Naive thymus-derived CD4-positive, alpha-beta T cell (primary cell): ENCODE measurements at regions not wholly inside any gene's neighbourhood (a gene's known extent, or its start where the extent isn't known, plus 50 kb on each side); places are given as distances from the start of the nearest gene placed in this dataset.

ENCODE experiments used
- ATAC-seq: fragments of 150-1000 bp; cut with Tn5 transposase; 2 replicates; pipeline ENCODE4 v1.10.0; 2021; ENCODE audit warnings: mild to moderate bottlenecking, moderate library complexity
- CTCF ChIA-PET: fragments of 350-600 bp; sonication (Branson Sonifier 250); formaldehyde crosslinking; loops from one replicate; lab custom pipeline; 2021; ENCODE audit warnings: antibody characterized with exemption; lab: Charles Lee
- POLR2A ChIA-PET: fragments of 350-600 bp; sonication (Branson Sonifier 250); formaldehyde crosslinking; loops from one replicate; lab custom pipeline; 2021; ENCODE audit warnings: antibody characterized with exemption, inconsistent platforms; lab: Charles Lee
- DNase-seq, 9 donors: peaks; one replicate each; pipeline versions ENCODE4 v3.0.0 to v3.0.0-alpha.2; 2020 to 2022; ENCODE audit warnings: mixed read lengths in 1 of 9
- H3K27ac ChIP-seq: one replicate; pipeline ENCODE4 v1.7.0; 2013; ENCODE audit warnings: mild to moderate bottlenecking, low read depth, low read length, moderate library complexity
- H3K27me3 ChIP-seq, 2 donors: one replicate each; pipeline ENCODE4 v1.7.0; 2013; ENCODE audit warnings: low read length in 2 of 2, mild to moderate bottlenecking in 2 of 2, moderate library complexity in 2 of 2; ENCODE audit not compliant: control insufficient read depth in 2 of 2, insufficient read depth in 2 of 2
- H3K36me3 ChIP-seq, 3 experiments: 1 replicate in 2 of 3; 2 replicates in 1 of 3; pipeline ENCODE4 v1.7.0; 2013; ENCODE audit warnings: low read length in 3 of 3, mild to moderate bottlenecking in 3 of 3, moderate library complexity in 1 of 3; ENCODE audit not compliant: insufficient read depth in 3 of 3, control insufficient read depth in 2 of 3
- H3K4me1 ChIP-seq, 2 donors: one replicate each; pipeline ENCODE4 v1.7.0; 2013; ENCODE audit warnings: low read length in 2 of 2, mild to moderate bottlenecking in 2 of 2, moderate library complexity in 1 of 2; ENCODE audit not compliant: control insufficient read depth in 2 of 2, insufficient read depth in 2 of 2
- H3K4me3 ChIP-seq: 2 replicates; pipeline ENCODE4 v1.7.0; 2013; ENCODE audit warnings: mild to moderate bottlenecking, low read length
- H3K9me3 ChIP-seq, 3 experiments: 1 replicate in 2 of 3; 2 replicates in 1 of 3; pipeline ENCODE4 v1.7.0; 2013; ENCODE audit warnings: low read length in 3 of 3; ENCODE audit not compliant: control insufficient read depth in 2 of 3
- H3K27ac Mint-ChIP-seq, 9 donors: one replicate each; pipeline ENCODE4 v1.8.0; 2020 to 2022; ENCODE audit warnings: mixed read lengths in 9 of 9, mild to moderate bottlenecking in 8 of 9, moderate library complexity in 5 of 9, inconsistent platforms in 2 of 9
- H3K27me3 Mint-ChIP-seq, 5 donors: one replicate each; pipeline ENCODE4 v1.8.0; 2021 to 2022; ENCODE audit warnings: mixed read lengths in 5 of 5, mild to moderate bottlenecking in 1 of 5
- H3K36me3 Mint-ChIP-seq, 5 donors: one replicate each; pipeline ENCODE4 v1.8.0; 2020 to 2022; ENCODE audit warnings: mixed read lengths in 5 of 5, mild to moderate bottlenecking in 3 of 5, inconsistent platforms in 1 of 5
- H3K4me1 Mint-ChIP-seq, 7 donors: one replicate each; pipeline ENCODE4 v1.8.0; 2020 to 2022; ENCODE audit warnings: mixed read lengths in 7 of 7, mild to moderate bottlenecking in 3 of 7, inconsistent platforms in 1 of 7
- H3K4me3 Mint-ChIP-seq, 10 donors: one replicate each; pipeline ENCODE4 v1.8.0; 2020 to 2022; ENCODE audit warnings: mild to moderate bottlenecking in 10 of 10, mixed read lengths in 10 of 10, moderate library complexity in 6 of 10, inconsistent platforms in 2 of 10
- H3K9me3 Mint-ChIP-seq, 11 donors: one replicate each; pipeline ENCODE4 v1.8.0; 2020 to 2022; ENCODE audit warnings: mixed read lengths in 11 of 11, mild to moderate bottlenecking in 4 of 11, inconsistent platforms in 1 of 11, moderate library complexity in 1 of 11
- intact Hi-C, 2 donors: fragments of 100-400 bp; cut with micrococcal nuclease; formaldehyde crosslinking; loops; one replicate each; pipeline ENCODE4 v1.15.1; 2023

DNA sequence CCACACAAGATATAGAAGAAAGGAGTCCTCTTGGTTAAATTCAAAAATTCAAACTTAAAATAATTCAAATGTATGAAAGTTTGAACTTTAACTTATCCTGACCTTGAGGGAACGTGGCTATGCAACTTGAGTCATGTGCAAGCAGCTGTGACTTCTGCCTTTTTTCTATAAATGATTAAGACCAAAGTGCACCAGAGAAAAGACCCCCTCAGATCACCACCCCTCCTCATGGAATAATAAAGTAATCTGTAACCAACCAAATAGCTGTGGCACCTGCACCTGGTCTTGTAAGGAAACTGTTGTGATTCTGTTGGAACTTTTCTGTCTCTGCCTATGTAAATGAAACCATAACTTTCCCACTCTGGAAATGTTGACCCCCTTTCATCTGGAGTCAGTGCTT, 141.1 kb upstream of the GGTLC1 start:
- H3K9me3 ChIP-seq = no peaks in the 10 kb centered on the region
- Mint-ChIP-seq H3K36me3 (peaks cover 0 to 2% (median 0%) of the 10 kb centered on the region in 5 donors), H3K4me3 (no peak overlapping the region), H3K9me3 (peaks cover 0 to 6% (median 0%) of the 10 kb centered on the region in 11 donors), H3K4me1 (peaks cover 0 to 13% (median 5%) of the 10 kb centered on the region in 7 donors), H3K27ac (no peak overlapping the region), H3K27me3 (peaks cover 0 to 10% (median 8%) of the 10 kb centered on the region in 5 donors)
- no peak overlapping the region for H3K27ac ChIP-seq
- intact Hi-C loops = no loop called here
- ChIA-PET POLR2A (no interaction called here), CTCF (no interaction called here)
- no peaks in the 10 kb centered on the region for H3K36me3 ChIP-seq
- DNase-seq (no peak), ATAC-seq (no peak)
- H3K4me1 ChIP-seq = no peaks in the 10 kb centered on the region
- no peaks in the 10 kb centered on the region for H3K27me3 ChIP-seq
- no peak overlapping the region for H3K4me3 ChIP-seq

GRCh38 chr20:24124951-24125650, 136.5 kb upstream of the GGTLC1 start:
- Mint-ChIP-seq H3K4me1 (peaks cover 0 to 3% (median 0%) of the 10 kb centered on the region in 7 donors), H3K4me3 (no peak overlapping the region), H3K9me3 (peaks cover 0 to 3% (median 0%) of the 10 kb centered on the region in 11 donors), H3K27ac (no peak overlapping the region), H3K27me3 (peaks cover 6 to 21% (median 15%) of the 10 kb centered on the region in 5 donors), H3K36me3 (no peaks in the 10 kb centered on the region)
- DNase-seq = no peak
- CTCF ChIA-PET = no interaction called here
- Histone ChIP-seq H3K9me3 (no peaks in the 10 kb centered on the region), H3K4me1 (no peaks in the 10 kb centered on the region), H3K27ac (no peak overlapping the region), H3K4me3 (no peak overlapping the region), H3K27me3 (no peaks in the 10 kb centered on the region), H3K36me3 (no peaks in the 10 kb centered on the region)
- POLR2A ChIA-PET = no interaction called here
- intact Hi-C loops = no loop called here
- ATAC-seq = no peak

GRCh38 chr20:24124003-24124402, 135.4 kb upstream of the GGTLC1 start:
- Histone ChIP-seq H3K4me1 (no peaks in the 10 kb centered on the region), H3K36me3 (no peaks in the 10 kb centered on the region), H3K27ac (no peak overlapping the region), H3K9me3 (no peaks in the 10 kb centered on the region), H3K27me3 (no peaks in the 10 kb centered on the region), H3K4me3 (no peak overlapping the region)
- ChIA-PET POLR2A (no interaction called here), CTCF (no interaction called here)
- no peak for DNase-seq
- Mint-ChIP-seq H3K4me1 (peaks cover 0 to 3% (median 0%) of the 10 kb centered on the region in 7 donors), H3K27me3 (peaks cover 6 to 19% (median 15%) of the 10 kb centered on the region in 5 donors), H3K4me3 (no peak overlapping the region), H3K36me3 (no peaks in the 10 kb centered on the region), H3K9me3 (peaks cover 0 to 3% (median 0%) of the 10 kb centered on the region in 11 donors), H3K27ac (no peak overlapping the region)
- no peak for ATAC-seq
- intact Hi-C loops = no loop called here

DNA sequence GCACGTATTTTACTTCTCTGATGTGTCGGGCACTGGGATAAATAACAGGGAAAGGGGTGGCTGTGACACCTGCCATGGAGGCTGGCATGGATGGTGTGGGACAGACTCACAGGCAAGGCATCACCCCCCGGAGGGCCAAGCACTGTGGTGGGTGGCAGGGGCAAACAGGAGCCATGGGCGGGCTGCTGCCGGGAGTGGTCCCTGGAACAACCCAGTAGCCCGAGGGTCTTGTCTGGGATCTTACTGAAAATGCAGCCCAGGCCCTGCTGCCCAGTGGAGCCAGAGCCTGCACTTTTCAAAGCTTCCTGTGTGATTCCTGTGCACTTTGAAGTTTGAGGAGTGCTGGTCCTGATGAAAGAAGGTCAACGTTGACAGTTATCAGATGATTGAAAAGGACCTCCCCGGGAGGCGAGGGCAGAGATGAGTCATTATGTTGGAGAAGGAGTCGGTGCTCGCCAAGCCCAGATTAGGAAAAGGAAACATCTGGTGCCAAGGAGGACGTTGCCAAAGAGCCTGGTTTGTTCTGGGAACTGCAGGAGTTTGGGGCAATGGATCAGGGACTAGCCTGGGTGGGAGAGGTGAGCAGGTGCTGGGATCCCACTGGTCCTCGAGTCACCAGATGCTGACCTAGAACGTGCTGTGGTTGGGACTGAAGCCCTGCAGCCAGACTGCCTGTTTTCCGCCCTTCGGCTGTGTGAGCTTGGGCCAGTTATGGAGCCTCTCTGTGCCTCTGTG, 130.0 kb upstream of the GGTLC1 start:
- ATAC-seq (no peak), DNase-seq (no peak)
- H3K27ac ChIP-seq = no peak overlapping the region
- H3K4me3 Mint-ChIP-seq = no peak overlapping the region
- no peaks in the 10 kb centered on the region for H3K9me3 ChIP-seq
- no peak overlapping the region for H3K4me3 ChIP-seq
- no peaks in the 10 kb centered on the region for H3K4me1 ChIP-seq
- no peak overlapping the region for H3K27ac Mint-ChIP-seq
- POLR2A ChIA-PET = no interaction called here
- no peaks in the 10 kb centered on the region for H3K36me3 Mint-ChIP-seq
- H3K36me3 ChIP-seq = no peaks in the 10 kb centered on the region
- intact Hi-C loops = no loop called here
- H3K27me3 Mint-ChIP-seq = peaks cover 6 to 19% (median 11%) of the 10 kb centered on the region in 5 donors
- H3K4me1 Mint-ChIP-seq = peaks cover 0 to 3% (median 0%) of the 10 kb centered on the region in 7 donors
- CTCF ChIA-PET = no interaction called here
- H3K27me3 ChIP-seq = no peaks in the 10 kb centered on the region
- H3K9me3 Mint-ChIP-seq = no peaks in the 10 kb centered on the region

- Mint-ChIP-seq H3K4me3 (no peak overlapping the region), H3K36me3 (no peaks in the 10 kb centered on the region), H3K27ac (no peak overlapping the region), H3K9me3 (no peaks in the 10 kb centered on the region), H3K27me3 (peaks cover 3 to 16% (median 10%) of the 10 kb centered on the region in 5 donors), H3K4me1 (peaks cover 0 to 5% (median 0%) of the 10 kb centered on the region in 7 donors)
- no peak for ATAC-seq
- ChIA-PET CTCF (no interaction called here), POLR2A (no interaction called here)
- H3K27me3 ChIP-seq = no peaks in the 10 kb centered on the region
- H3K4me1 ChIP-seq = no peaks in the 10 kb centered on the region
- no peak overlapping the region for H3K4me3 ChIP-seq
- intact Hi-C loops = no loop called here
- no peak for DNase-seq
- H3K9me3 ChIP-seq = no peaks in the 10 kb centered on the region
- no peaks in the 10 kb centered on the region for H3K36me3 ChIP-seq
- H3K27ac ChIP-seq = no peak overlapping the region
These were observed 129.5 kb upstream of the GGTLC1 start for GRCh38 chr20:24118034-24118433.

- H3K9me3 Mint-ChIP-seq = no peaks in the 10 kb centered on the region
These were observed 128.8 kb upstream of the GGTLC1 start for GRCh38 chr20:24117383-24117782.

More at GRCh38 chr20:24117383-24117782, 128.8 kb upstream of the GGTLC1 start:
- no peaks in the 10 kb centered on the region for H3K9me3 ChIP-seq
- Mint-ChIP-seq H3K27me3 (peaks cover 3 to 13% (median 10%) of the 10 kb centered on the region in 5 donors), H3K4me1 (peaks cover 0 to 5% (median 0%) of the 10 kb centered on the region in 7 donors), H3K4me3 (no peak overlapping the region), H3K36me3 (no peaks in the 10 kb centered on the region), H3K27ac (no peak overlapping the region)
- ChIA-PET CTCF (no interaction called here), POLR2A (no interaction called here)
- H3K36me3 ChIP-seq = no peaks in the 10 kb centered on the region
- H3K4me1 ChIP-seq = no peaks in the 10 kb centered on the region
- ATAC-seq = no peak
- no peak overlapping the region for H3K27ac ChIP-seq
- H3K27me3 ChIP-seq = no peaks in the 10 kb centered on the region
- intact Hi-C loops = no loop called here
- no peak overlapping the region for H3K4me3 ChIP-seq
- no peak for DNase-seq
